Neural progenitor cell (in vitro differentiated cells): ENCODE measurements at regions not wholly inside any gene's neighbourhood (a gene's known extent, or its start where the extent isn't known, plus 50 kb on each side); places are given as distances from the start of the nearest gene placed in this dataset.

Source experiments
- CTCF ChIP-seq: fragments of 200-600 bp; sonication (generic); IDR thresholded peaks from 2 replicates; pipeline ENCODE4 v1.5.1; 2017; ENCODE audit warnings: antibody characterized with exemption, mild to moderate bottlenecking
- EZH2 ChIP-seq: fragments of 200-600 bp; sonication (generic); IDR thresholded peaks from 2 replicates; pipeline ENCODE4 v1.6.1; 2017; ENCODE audit warnings: antibody characterized with exemption, mild to moderate bottlenecking, moderate library complexity
- EZH2phosphoT487 ChIP-seq: fragments of 200-600 bp; sonication (generic); IDR thresholded peaks from 2 replicates; pipeline ENCODE4 v1.6.1; 2017; ENCODE audit warnings: antibody characterized with exemption

GRCh38 chr11:15875943-15876342, 480.4 kb downstream of the SOX6 start:
- TF ChIP-seq CTCF (no peak), EZH2phosphoT487 (peak; percentile 60), EZH2 (no peak)
